SK-MEL-5 (cell line): ENCODE measurements at regions not wholly inside any gene's neighbourhood (a gene's known extent, or its start where the extent isn't known, plus 50 kb on each side); places are given as distances from the start of the nearest gene placed in this dataset.
"Not testable (repeated sequence)": the region's sequence is repeated elsewhere in the genome, so short reads cannot be mapped to it uniquely, and the experiment has no call there.

Experiments used
- DNase-seq: peaks from one replicate; pipeline ENCODE4 v3.0.0-alpha.2; 2016; ENCODE audit warnings: low read depth, low spot score
- in situ Hi-C: cut with HindIII; loops from 2 replicates; pipeline ENCODE4 v1.10.0; 2016; ENCODE audit warnings: low sequenced_read_pairs, high pct_unique_total_duplicates, low pct_unique_long_range_greater_than_20kb

DNA sequence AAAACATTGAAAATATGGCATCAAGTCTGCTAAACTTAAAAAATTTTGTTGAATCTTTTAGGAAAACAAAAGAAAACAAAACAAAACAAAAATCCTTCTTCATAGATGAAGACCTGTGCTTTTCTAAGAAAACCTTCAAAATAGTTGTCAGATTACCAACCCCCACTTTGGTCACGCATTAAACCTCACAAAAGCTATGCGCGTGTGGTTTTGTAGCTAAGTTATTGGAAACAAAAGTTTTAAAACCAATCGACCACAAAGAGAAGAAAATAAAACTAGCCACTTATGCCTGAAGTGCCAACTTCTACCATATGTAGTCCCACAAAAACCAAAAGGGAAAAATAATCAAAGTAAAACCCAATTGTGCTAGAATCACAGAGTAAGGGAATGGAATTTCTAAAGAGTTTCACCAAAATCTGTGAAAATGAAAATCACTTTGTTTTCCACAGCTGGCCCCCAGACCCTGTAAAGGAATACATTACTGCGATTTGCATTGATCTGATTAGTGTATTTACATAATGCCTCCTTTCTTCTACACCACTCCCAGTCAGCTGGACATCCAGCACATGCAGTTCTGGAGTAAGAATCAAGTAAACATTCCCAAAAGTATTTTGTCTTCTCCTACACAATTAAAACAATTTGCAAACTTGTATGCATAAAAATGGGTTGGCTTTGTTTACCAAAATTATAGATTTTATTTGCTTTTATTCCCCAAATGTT, 330.1 kb upstream of the DKK2 start:
- in situ Hi-C loops = no loop called here
- DNase-seq = no peak

GRCh38 chr4:107363125-107363524, 327.0 kb upstream of the DKK2 start:
- in situ Hi-C loops = no loop called here

GRCh38 chr4:107359208-107359607, 323.1 kb upstream of the DKK2 start:
- in situ Hi-C loops = no loop called here
- DNase-seq = no peak

More at GRCh38 chr4:107363125-107363524, 327.0 kb upstream of the DKK2 start:
- no peak for DNase-seq

DNA sequence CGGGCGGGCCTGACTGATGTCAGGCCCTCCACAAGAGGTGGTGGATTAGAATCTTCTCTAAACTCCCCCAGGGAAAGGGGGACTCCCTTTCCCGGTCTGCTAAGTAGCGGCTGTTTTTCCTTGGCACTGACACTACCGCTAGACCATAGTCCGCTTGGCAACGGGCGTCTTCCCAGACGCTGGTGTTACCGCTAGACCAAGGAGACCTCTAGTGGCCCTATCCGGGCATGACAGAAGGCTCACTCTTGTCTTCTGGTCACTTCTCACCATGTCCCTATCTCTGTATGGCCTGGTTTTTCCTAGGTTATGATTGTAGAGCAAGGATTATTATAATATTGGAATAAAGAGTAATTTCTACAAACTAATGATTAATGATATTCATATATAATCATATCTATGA, 318.2 kb upstream of the DKK2 start:
- in situ Hi-C loops = not testable (repeated sequence)
- DNase-seq = peak; percentile 74

GRCh38 chr4:107351196-107351595, 315.1 kb upstream of the DKK2 start:
- in situ Hi-C loops = no loop called here
- no peak for DNase-seq

GRCh38 chr4:107349732-107350131, 313.6 kb upstream of the DKK2 start:
- DNase-seq = no peak
- in situ Hi-C loops = no loop called here

DNA sequence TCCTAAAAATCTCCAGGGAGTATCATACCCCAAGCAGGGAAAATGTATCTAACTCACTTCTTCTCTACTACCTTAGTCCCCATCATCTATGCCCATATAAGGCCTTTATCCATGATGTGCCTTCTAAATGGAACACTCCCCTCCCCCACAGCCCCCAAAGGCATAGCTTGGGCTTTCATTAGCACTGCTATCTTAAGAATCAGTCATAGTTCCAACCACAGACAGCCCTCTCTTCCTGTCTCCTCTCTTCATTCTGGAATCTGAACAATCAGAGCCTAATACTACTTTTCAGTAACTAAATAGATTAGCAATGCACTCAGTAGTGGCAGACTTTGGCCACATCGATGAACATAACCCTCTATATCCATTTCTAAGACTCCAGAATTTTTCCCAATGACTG, 313.2 kb upstream of the DKK2 start:
- DNase-seq = peak; percentile 43
- in situ Hi-C loops = no loop called here

GRCh38 chr4:107348188-107349050, 312.3 kb upstream of the DKK2 start:
- in situ Hi-C loops = no loop called here
- no peak for DNase-seq

DNA sequence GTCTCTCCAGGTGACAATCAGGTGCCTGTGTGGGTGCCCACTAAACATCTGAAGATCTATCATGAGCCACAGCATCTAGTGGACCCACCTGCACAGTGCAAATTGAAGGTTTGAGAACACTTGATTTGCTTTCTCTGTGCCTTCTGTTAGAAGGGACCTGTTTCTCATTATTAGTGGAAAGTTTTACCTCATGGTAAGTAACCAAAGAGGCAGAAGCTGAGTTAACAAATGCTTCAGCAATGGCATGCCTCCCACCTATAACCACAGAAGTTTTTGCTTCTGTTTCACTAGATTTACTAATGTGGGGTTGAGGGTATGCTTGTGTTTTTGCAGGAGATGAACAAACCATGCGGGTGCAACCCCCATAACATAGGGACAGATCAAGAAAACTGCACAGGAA, 297.4 kb upstream of the DKK2 start:
- DNase-seq = no peak
- in situ Hi-C loops = no loop called here

DNA sequence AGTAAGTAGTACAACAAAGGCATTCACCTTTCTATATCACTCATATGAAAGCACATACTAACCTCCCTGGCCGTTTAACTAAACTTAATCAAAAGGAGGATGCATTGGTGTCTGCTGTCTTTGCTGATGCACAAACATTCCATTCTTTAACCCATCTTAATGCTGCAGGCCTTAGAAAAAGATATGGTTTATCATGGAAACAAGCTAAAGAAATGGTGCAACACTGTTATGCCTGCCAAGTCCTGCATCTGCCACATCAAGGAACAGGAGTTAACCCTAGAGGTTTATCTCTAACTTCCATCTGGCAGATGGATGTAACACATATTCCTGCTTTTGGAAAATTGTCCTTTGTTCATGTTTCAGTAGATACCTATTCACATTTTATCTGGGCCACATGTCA, 296.5 kb upstream of the DKK2 start:
- in situ Hi-C loops, DNase-seq: not testable (repeated sequence)

DNA sequence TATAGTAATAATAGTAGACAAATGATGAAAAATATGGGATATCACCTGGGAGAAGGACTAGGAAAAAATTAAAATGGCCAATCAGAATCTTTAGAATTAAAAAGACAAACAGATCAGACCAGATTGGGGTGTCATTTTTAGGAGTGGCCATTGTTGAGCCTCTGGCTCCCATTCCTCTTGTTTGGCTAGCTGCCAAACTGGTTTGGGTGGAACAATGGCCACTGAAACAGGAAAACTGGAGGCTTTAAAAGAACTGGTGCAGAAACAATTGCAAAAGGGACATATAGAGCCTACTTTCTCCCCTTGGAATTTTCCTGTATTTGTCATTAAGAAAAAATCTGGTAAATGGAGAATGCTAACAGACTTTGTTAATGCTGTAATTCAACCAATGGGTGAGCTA, 294.8 kb upstream of the DKK2 start:
- no peak for DNase-seq
- in situ Hi-C loops = no loop called here

DNA sequence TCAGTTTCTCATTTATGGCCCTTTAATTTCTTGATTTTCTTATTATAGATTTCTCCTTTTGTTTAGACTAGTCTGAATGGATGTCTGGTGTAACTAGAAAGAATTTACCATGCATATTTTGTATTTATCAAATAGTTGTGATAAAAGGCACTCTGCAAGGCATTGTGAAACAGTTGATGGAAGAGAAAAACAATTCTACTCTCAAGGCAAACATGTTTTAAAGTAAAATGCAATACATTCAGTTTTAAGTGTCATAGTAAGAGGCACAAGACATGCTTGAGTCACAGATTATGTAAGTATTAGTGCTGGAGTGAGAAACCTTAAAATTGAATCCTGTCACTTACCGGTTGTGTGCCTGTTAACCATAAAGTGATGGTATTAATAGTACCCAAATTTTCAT, 283.3 kb upstream of the DKK2 start:
- in situ Hi-C loops = no loop called here

DNA sequence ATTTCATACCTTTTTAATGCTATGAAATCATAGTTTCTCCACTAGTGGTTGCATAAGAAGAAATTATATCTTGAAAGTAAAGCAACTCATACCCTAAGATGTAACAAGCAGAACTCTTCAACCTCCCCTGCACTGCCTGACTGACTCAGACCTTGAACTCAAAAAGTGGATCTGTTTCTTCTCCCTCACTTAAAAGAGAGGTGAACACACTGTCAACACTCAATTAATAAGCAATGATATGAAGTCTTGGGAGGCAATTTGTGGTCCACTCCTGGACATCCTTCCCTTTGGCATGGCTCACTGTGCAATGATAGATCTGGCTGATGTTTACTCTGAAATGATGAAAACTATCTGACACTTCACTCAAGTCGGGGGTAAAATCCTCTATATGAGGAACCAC, 282.0 kb upstream of the DKK2 start:
- no peak for DNase-seq
- in situ Hi-C loops = no loop called here

More for the DNA sequence above, 283.3 kb upstream of the DKK2 start:
- no peak for DNase-seq

DNA sequence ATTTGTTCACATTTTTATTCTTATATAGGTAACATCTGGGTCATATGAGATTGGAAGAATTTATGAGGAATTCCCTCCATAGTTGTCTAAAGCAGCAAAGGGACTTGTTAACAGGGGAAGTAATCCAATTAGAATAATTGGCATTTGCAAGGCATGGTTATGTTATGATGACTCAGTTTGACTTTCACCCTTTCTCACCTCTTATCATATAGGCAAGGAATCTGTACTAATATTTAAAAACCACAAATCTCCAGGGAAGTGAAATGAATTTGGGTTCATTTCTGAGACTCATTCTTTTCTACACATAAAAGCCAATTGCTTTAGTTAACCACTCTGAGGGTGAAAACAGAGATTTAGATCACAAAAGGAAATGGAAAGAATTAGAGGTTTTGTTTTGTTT, 281.5 kb upstream of the DKK2 start:
- no peak for DNase-seq
- in situ Hi-C loops = no loop called here

GRCh38 chr4:107315584-107315983, 279.5 kb upstream of the DKK2 start:
- in situ Hi-C loops = no loop called here
- no peak for DNase-seq

GRCh38 chr4:107314156-107314555, 278.0 kb upstream of the DKK2 start:
- no peak for DNase-seq
- in situ Hi-C loops = no loop called here

- in situ Hi-C loops = no loop called here
- DNase-seq = no peak
Measured at GRCh38 chr4:107312366-107312765, 276.3 kb upstream of the DKK2 start.

DNA sequence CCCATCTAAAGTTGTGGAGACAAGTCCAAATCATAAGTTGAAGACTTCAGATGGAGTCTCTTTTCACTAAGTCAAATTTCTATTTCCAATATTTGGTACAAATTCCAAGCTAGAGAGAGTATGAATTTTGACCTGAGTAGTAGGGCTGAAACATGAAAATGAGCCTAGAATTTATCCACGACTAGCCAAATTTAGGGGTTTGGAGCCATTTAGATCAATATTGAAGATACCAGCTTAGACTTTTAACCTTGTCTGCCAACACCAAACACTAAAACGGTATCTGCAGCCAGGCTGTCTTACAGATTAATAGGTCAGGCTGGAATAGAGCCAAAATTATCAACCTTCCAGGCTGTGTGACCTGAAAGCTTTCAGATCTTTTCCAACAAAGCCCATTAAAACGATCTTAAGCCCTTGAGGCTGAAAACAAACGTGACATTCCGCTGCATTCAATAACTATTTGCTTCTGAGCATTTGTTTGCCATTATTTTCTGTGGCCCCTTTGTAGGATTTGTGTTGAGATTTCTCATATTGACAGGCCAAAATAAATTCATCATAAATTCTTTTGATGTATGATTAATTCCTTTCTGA, 268.7 kb upstream of the DKK2 start:
- DNase-seq = no peak
- in situ Hi-C loops = no loop called here

DNA sequence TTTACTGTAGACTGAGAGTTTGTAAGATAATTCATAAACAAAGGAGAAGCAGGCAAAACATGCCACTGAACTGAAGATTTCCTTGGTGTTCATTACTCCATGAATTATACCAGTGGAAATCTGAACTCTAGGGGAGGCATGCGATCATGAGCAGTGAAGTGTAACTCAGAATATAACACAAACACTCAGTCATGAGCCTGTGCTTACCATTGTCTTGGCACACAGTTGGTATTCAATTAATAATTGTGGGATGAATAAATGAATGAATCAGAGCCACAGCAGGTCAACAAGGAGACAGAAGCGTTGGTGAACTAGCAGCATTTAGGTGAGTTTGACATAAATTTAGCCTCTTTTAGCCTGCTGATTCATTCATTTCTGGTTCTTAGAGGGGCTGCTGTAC, 263.5 kb upstream of the DKK2 start:
- in situ Hi-C loops = no loop called here
- DNase-seq = no peak
